ENCODE measurements at regions not wholly inside any gene's neighbourhood (a gene's known extent, or its start where the extent isn't known, plus 50 kb on each side); places are given as distances from the start of the nearest gene placed in this dataset.
"Not testable (repeated sequence)": the region's sequence is repeated elsewhere in the genome, so short reads cannot be mapped to it uniquely, and the experiment has no call there.

GRCh38 chr10:120108916-120109315, 216.4 kb downstream of the SEC23IP start:
- no peaks in the 10 kb centered on the region for H3K9me3 ChIP-seq (ENCODE audit: control extremely low read depth in 1 of 3, control insufficient read depth in 2 of 3, insufficient read depth in 1 of 3, low read length in 2 of 3)
- no peak overlapping the region for H3K9ac ChIP-seq (ENCODE audit: low read length)
- H3K27me3 ChIP-seq (replicated peaks in 1 of 4; ENCODE audit: control extremely low read depth in 1 of 4, control insufficient read depth in 3 of 4, insufficient read depth in 4 of 4, low read length in 3 of 4): no peaks in the 10 kb centered on the region
- no peaks in the 10 kb centered on the region for H3K4me1 Mint-ChIP-seq
- H3K9me3 Mint-ChIP-seq (ENCODE audit: insufficient read depth): peaks cover 3% of the 10 kb centered on the region
- ChIA-PET POLR2A (no interaction called here), CTCF (no interaction called here)
- DNase-seq: no peak
- intact Hi-C loops (cut with micrococcal nuclease): no loop called here
- H4K20me1 ChIP-seq (ENCODE audit: control insufficient read depth, insufficient read depth, low read length, poor library complexity, severe bottlenecking): no peaks in the 10 kb centered on the region
- no peaks in the 10 kb centered on the region for H3K79me2 ChIP-seq (ENCODE audit: control insufficient read depth, insufficient read depth, low read length)
- no peak overlapping the region for H3K4me3 Mint-ChIP-seq
- peaks cover 18% of the 10 kb centered on the region for H3K27me3 Mint-ChIP-seq
- WGBS (ENCODE audit: insufficient coverage): 80% methylated on average over 1 of the region's 3 CpGs
- no peak overlapping the region for H3K27ac Mint-ChIP-seq
- no peak overlapping the region for H3K27ac ChIP-seq (ENCODE audit: low read length in 2 of 2)
- H3K4me1 ChIP-seq (ENCODE audit: control insufficient read depth in 2 of 2, insufficient read depth in 2 of 2, low read length in 2 of 2): no peaks in the 10 kb centered on the region
- no peak overlapping the region for H3K4me2 ChIP-seq (replicated peaks; ENCODE audit: low read depth, low read length, poor library complexity, severe bottlenecking)
- no peak overlapping the region for H2AFZ ChIP-seq (ENCODE audit: insufficient read depth, low read depth, low read length, poor library complexity, severe bottlenecking)
- no peaks in the 10 kb centered on the region for H3K36me3 ChIP-seq (replicated peaks in 1 of 2; ENCODE audit: control extremely low read depth in 1 of 2, control insufficient read depth in 1 of 2, extremely low read depth in 1 of 2, insufficient read depth in 2 of 2, low read length in 1 of 2)
- no peak overlapping the region for H3K4me3 ChIP-seq (ENCODE audit: control extremely low read depth in 1 of 5, extremely low read depth in 1 of 5, insufficient read depth in 1 of 5, low read depth in 2 of 5, low read length in 4 of 5)
- TF ChIP-seq CTCF (IDR thresholded peaks at IDR 0.05) (no peak), EZH2 (IDR thresholded peaks at IDR 0.05; ENCODE audit: borderline replicate concordance, insufficient read depth, low read depth, low read length, poor library complexity, severe bottlenecking) (no peak)
- no peak for ATAC-seq (ENCODE audit: low read depth)

DNA sequence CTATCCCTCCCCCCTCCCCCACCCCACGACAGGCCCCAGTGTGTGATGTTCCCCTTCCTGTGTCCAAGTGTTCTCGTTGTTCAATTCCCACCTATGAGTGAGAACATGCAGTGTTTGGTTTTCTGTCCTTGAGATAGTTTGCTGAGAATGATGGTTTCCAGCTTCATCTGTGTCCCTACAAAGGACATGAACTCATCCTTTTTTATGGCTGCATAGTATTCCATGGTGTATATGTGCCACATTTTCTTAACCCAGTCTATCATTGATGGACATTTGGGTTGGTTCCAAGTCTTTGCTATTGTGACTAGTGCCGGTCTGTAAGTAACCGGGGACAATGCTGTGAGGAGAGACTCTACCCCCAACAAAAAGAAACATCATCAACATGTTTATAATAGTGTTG, 217.2 kb downstream of the SEC23IP start:
- DNase-seq; H3K27me3 ChIP-seq (replicated peaks in 1 of 4; ENCODE audit: control extremely low read depth in 1 of 4, control insufficient read depth in 3 of 4, insufficient read depth in 4 of 4, low read length in 3 of 4); CTCF ChIA-PET; ATAC-seq (ENCODE audit: low read depth); H3K27ac Mint-ChIP-seq; H3K9me3 Mint-ChIP-seq (ENCODE audit: insufficient read depth); H3K79me2 ChIP-seq (ENCODE audit: control insufficient read depth, insufficient read depth, low read length); H3K9me3 ChIP-seq (ENCODE audit: control extremely low read depth in 1 of 3, control insufficient read depth in 2 of 3, insufficient read depth in 1 of 3, low read length in 2 of 3); H3K4me3 Mint-ChIP-seq; intact Hi-C loops (cut with micrococcal nuclease); H3K4me3 ChIP-seq (ENCODE audit: control extremely low read depth in 1 of 5, extremely low read depth in 1 of 5, insufficient read depth in 1 of 5, low read depth in 2 of 5, low read length in 4 of 5); H3K36me3 ChIP-seq (replicated peaks in 1 of 2; ENCODE audit: control extremely low read depth in 1 of 2, control insufficient read depth in 1 of 2, extremely low read depth in 1 of 2, insufficient read depth in 2 of 2, low read length in 1 of 2); H3K27ac ChIP-seq (ENCODE audit: low read length in 2 of 2); H3K4me2 ChIP-seq (replicated peaks; ENCODE audit: low read depth, low read length, poor library complexity, severe bottlenecking); H3K9ac ChIP-seq (ENCODE audit: low read length); H3K4me1 ChIP-seq (ENCODE audit: control insufficient read depth in 2 of 2, insufficient read depth in 2 of 2, low read length in 2 of 2); H3K4me1 Mint-ChIP-seq; POLR2A ChIA-PET; H4K20me1 ChIP-seq (ENCODE audit: control insufficient read depth, insufficient read depth, low read length, poor library complexity, severe bottlenecking); H2AFZ ChIP-seq (ENCODE audit: insufficient read depth, low read depth, low read length, poor library complexity, severe bottlenecking): not testable (repeated sequence)
- WGBS (ENCODE audit: insufficient coverage): no CpG with 5 or more reads among the region's 4 CpGs
- H3K27me3 Mint-ChIP-seq: peaks cover 19% of the 10 kb centered on the region
